ENCODE measurements at regions not wholly inside any gene's neighbourhood (a gene's known extent, or its start where the extent isn't known, plus 50 kb on each side); places are given as distances from the start of the nearest gene placed in this dataset.
"Not testable (repeated sequence)": the region's sequence is repeated elsewhere in the genome, so short reads cannot be mapped to it uniquely, and the experiment has no call there.

DNA sequence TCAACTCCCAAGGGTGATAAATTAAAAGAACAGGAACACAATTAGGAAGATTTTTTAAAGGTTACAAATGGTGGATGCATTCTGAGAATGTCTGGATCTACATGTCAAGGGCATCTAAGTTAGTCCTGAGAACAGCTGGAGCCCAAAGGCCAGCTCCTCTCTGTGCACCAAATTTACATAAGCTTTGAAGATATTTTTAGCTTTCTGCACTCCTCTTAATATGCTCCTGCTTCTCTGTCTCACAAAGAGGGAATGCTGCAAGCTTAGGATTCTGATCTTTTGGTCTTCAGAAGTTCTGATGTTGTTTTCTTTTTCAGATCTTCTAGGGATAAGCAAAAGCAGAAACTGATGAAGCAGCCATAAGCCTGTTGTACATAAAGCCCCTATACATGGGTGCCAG lies 309.8 kb upstream of the NCAM1 start:
- no peak for DNase-seq (ENCODE audit: low read depth)

DNA sequence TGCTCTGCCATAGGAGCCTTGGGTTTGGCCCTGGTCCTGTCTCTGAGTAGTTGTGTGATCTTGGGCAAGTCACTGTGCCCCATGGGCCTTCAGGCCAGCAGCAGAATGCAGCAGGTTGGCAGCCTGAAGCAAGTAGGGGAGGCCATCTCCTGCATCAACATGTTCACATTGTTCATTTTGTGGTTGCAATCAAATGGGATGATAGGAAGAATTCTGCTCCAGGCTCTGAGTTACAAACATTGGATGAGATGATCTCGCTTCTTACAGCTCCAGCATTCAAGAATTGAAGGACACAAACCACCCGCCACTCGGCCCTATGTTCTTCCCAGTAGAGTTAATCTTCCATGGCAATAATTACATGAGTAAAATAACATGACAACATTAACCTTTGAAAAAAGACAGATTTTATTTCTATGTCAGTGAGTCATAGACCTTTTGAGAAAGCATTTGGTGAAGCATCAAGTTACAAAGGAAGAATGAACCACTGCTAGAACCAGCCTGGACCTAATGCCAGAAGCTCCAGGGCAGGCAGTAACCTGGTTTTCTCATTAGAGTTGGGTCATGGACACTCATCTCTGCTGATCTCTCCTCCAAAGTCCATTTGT lies 308.3 kb upstream of the NCAM1 start:
- DNase-seq (ENCODE audit: low read depth) = peak; percentile 6

DNA sequence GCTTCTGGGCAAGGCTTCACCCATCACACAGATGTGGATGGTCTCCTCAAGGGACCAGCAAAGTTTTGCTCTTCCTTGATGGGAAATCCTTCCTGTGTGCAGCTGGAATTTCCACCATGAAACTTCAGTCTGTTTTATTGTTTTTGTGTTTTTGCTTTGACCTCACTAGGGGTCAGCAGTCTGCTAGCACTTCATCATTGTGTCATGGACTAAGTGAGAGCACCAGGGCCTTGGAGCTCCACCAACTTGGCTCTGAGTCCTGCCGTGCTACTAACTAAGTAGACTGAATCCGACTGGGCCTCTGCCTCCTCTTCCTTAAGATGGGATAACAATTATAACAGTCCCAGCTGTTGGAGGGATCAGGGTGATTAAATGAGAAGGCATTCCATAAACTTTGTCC lies 305.8 kb upstream of the NCAM1 start:
- peak; percentile 53 for DNase-seq (ENCODE audit: low read depth)

DNA sequence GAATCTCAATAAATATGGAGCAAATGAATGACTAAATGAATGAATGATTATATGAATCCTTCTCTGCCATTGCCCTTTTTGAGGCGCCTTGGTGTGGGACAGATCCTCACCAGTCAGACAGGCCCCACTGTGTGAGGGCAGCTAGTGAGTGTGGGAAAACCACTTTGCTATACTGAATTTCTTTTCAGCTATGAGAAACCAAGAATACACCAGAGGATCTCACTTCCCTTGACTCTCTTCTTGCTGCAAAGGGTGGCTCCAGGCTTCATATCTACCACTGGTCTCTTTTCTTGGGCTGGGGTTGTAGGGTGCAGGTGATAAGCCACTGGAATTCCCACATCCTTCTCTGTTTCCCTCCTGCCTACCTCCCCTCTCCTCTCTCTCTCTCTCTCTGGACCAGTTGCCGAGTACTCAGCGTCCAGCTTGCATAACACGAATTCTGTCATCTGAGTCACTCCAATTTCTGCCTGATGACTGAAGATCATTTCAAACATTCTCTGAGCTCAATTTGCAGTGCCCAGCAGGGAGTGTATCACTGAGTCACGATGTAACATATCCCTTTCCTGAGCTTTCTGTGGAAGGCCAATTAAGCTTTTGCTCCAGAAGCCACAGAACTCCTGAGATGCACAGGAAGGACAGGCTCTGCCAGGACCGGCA lies 304.3 kb upstream of the NCAM1 start:
- peak; percentile 24 for DNase-seq (ENCODE audit: low read depth)

DNA sequence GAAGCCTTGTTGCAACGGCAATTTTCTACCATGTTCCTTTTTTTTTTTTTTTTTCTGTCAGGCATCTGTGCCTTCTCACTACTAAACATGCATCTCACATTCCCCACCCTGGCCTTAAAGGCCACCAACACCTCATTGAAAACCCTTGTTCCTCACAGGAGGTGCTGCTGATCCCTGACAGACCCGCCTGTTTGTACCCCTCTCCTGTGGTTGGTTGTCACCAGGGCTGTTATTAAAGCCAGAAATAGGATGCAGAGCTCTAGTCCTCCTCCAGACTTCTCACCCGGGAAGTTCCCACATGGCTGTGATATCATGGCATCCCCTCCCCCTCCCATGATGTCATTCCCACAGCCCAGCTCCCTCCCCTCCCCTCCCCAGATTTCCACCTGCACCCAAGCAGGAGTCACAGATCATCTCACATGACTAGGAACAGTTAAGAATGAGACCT lies 302.8 kb upstream of the NCAM1 start:
- no peak for DNase-seq (ENCODE audit: low read depth)

DNA sequence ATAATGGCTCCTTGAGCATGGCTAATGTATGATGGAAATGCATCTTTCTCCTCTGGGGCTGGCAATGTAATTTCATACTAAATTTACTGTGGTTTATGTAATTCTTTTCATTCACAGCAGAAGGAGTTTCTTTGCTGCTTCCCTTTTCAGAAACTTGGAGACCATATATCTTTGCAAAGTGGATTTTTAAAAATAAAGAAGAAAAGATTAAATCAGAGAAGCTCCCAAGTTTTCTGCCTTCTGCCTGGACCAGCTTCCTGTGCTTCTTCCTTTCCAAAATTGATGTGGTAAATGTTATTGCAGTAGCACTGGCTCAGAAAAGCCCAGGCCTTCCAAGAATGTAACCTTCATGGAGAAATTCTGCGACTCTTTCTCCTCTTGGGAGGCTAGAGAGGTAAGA lies 300.1 kb upstream of the NCAM1 start:
- DNase-seq (ENCODE audit: low read depth) = no peak

DNA sequence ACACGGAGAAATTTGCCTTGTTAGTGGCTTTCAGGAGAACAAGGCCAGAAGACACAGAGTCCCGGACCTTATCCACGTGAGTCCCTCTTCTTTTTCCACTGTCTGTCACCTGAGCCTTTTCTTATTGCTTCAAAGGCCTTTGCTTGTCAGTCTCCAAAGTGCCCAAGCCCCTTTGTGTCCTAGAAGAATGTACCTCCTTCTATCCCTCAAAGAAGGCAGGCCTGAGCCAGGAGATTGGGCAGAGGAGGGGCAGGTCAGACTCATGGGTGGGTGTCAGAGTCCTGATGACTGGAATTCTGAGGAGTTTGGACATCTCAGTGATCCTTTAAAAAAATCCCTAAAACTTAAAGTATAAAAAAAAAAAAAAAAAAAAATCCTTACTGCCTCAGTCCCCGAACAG lies 299.6 kb upstream of the NCAM1 start:
- no peak for DNase-seq (ENCODE audit: low read depth)

DNA sequence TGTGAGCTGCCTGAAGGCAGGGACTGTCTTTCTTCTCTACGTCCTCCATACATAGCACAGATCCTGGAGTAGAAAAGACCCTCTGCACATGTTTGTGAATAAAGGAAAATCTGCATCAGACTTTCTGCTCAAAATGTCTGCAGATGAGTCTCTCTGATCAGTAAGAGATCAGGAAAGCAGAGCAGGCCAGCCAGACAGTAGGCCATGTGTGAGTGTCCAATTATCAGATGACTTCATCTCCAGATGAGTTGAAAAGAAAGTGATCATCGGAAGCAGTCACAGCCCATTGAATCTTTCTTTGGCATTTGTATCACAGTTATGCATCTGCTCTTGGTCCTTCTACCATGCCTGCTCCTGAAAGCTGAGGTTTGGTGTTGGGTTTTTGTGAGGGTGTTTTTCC lies 298.7 kb upstream of the NCAM1 start:
- no peak for DNase-seq (ENCODE audit: low read depth)

DNA sequence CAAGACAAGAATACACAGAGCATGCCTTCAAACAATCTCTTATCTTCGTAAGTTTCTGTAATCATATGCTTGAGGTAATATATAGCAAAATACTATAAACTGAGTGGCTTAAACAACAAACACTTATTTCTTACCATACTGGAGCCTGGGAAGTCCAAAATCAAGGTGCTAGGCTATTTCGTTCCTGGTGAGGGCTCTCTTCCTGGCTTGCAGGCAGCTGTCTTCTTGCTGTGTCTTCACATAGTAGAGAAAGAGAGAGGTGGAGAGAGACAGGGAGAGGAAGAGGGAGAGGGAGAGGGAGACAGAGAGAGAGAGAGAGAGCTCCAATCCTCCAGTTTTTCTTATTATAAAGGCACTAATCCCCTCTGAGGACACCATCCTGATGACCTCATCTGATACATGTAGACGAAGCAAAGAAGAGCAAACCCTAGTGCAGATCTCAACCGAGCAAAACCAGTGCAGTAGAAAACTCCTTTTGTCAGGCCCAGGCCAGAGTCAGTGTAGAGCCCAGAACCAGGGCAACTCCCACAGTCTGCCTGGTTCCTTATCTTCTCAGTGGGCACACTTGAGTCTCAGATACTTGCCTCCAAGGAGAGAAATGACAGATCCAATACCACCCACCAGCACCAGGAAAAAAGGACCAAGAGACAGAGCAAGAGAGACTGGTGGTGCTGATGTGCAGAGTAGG lies 297.1 kb upstream of the NCAM1 start:
- DNase-seq (ENCODE audit: low read depth) = no peak

DNA sequence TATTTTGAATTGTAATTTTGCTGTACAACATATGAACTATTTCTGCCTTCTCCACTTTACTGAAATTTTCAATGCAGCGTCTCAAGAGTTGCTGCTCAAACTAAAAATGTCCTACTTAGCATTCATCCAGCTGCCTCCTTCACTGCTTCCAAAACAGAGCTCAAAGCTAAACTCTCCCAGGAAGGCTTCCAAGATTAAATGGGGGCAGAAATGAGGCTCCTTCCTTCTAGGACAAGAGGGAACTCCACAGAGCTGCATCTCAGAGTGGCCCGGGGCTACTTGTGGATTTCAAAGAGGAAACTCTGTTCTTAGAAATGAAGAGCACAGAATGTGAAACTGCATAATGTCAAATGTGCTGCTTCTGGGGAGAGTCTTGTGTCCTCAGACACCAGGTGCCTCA lies 295.9 kb upstream of the NCAM1 start:
- no peak for DNase-seq (ENCODE audit: low read depth)

DNA sequence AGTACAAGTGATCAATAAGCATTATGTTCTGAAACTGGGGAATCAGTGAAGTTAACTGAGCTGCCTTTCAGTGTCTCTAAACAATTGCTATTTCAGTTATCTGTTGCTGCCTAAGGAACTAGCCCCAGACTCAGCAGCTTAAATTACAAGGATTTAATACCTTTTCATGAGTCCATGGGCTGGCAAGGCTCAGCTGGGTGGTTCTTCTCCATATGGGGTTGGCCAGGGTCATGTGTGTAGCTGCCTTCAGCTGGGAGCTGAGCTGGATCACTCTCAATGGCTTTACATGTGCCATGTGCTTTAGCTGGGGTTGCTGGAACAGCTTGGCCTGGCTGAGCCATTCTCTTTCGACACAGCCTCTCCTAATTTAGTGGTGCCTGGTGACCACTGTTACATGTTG lies 295.0 kb upstream of the NCAM1 start:
- no peak for DNase-seq (ENCODE audit: low read depth)

DNA sequence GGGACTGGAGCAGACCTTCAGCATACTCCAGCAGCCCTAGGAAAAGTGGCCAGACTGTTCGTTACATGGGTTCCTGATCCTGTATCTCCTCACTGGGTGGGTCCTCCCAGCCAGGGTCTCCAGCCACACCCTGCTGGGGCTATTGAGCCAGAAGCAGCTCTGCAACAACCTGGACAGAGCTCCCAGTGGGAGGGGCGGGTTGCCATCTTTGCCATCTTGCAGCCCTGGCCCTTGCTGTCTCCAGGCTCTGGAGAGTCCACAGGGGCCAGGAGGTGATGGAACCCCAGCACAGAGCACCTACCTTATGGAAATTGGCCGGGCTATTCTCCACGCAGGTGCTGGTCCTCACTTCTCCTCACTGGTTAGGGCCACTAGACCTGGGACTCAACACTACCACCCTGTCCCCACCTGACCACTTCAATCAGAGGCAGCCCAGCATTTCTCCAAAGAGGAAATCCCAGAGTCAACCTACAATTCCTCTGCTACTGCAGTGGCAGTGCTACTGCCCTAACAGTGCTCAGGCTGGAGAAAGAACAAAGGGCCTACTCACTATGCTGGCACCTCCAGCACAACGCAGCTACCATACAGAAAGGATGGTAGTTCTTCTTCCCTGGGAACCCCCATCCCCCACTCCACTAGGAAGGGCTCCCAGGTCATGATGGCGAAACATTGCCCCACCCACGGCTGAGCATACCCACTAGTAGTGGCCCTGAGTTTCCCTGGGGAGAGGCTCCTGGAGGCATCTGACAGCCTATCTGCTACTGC lies 290.2 kb upstream of the NCAM1 start:
- no peak for DNase-seq (ENCODE audit: low read depth)

DNA sequence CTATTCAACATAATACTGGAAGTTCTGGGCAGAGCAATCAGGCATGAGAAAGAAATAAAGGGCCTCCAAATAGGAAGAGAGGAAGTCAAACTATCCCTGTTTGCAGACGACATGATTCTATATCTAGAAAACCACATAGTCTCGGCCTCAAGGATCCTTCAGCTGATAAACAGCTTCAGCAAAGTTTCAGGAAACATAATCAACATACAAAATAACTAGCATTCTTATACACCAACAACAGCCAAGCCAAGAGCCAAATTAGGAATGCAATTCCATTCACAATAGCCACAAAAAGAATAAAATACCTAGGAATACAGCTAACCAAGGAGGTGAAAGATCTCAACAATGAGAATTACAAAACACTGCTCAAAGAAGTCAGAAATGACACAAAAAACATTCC lies 287.8 kb upstream of the NCAM1 start:
- DNase-seq (ENCODE audit: low read depth) = not testable (repeated sequence)

DNA sequence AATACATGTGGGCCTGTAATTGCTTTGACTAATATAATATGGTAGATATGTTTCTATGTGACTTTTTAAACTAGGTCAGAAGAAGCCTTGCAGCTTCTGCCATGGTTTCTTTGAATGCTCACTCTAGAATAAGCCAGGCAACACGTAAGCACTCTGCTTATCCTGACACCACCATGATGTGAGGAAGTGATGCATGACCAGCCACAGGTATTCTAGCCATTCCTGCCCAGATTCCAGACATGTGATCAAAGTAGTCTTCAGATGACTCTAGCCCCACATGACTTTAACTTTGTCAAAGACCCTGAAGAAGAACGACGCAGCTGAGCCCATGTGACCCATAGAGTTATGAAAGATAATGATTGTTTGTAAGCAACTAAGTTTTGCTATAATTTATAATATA lies 276.1 kb upstream of the NCAM1 start:
- DNase-seq (ENCODE audit: low read depth) = no peak

DNA sequence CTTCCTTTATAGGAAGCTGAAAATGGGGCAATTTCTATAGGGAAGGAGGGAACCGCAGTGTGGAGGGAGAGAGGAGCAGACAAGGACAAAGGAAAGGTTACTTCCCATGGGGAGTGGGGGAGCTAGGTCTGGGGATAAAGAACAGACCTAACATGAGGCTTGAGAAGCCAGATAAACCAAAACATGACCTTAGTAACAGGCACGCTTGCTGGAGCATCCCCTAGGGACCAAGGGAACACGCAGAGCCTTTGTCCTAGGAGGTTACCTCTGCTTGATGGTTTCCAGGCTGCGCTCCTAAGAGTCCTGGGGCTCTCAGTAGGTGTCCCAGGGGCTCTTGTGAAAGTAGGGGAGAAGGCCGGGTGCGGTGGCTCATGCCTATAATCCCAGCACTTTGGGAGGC lies 271.4 kb upstream of the NCAM1 start:
- no peak for DNase-seq (ENCODE audit: low read depth)

DNA sequence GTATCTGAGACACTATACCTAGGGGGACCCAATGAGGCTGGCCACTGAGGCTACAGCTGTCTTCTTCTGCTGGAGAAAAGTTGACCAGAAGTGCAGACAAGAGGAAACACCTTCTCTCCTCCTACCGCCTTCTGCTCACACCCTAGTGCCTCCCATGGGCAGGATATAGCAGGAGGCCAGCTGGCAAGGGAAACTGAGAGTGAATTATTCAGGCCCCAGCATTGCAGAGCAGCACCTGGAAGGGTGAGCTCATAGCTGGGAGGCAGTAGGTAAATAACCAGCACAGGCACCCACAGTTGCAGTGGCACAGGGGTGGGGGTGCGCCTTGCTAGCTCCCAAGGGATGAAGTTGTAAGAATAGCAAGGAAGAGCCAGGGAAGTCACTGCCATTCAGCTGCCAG lies 267.4 kb upstream of the NCAM1 start:
- DNase-seq (ENCODE audit: low read depth) = no peak

DNA sequence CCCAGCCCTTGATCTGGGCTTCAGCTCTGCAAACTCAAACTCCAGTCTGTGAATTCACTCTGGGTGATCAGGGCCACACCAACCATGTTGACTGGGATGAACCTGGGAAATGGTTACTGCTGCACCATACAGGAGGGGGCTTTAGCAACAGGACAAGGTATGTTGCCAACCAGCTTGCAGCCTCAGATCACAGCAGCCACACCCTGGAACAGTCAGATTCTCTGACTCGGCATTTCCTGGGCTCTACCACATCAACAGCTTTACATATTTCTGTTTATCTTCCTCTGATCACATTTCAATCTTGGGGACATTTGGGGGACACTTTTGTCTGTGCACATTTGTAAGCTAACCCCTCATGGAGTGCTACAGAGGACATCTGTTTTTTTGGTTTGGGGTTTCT lies 267.0 kb upstream of the NCAM1 start:
- no peak for DNase-seq (ENCODE audit: low read depth)

DNA sequence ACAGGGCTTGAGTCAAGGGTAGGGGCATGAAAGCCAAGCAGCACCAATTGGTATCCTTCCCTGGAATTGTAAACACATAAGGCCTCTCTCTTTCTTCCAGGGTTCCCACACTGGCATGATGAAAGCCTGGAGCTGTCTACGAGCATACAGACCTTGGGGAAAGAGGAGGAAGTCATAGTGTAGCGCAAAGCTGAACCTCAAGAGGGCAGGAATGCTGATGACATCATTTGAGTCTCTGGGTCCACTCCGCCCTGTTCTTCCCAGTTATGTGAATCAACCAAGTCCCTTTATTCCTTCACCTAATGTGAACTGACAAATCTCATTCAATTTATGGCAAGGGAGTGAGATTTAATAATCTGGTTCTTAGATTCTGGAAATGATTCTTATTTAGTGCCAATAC lies 266.4 kb upstream of the NCAM1 start:
- DNase-seq (ENCODE audit: low read depth) = no peak

DNA sequence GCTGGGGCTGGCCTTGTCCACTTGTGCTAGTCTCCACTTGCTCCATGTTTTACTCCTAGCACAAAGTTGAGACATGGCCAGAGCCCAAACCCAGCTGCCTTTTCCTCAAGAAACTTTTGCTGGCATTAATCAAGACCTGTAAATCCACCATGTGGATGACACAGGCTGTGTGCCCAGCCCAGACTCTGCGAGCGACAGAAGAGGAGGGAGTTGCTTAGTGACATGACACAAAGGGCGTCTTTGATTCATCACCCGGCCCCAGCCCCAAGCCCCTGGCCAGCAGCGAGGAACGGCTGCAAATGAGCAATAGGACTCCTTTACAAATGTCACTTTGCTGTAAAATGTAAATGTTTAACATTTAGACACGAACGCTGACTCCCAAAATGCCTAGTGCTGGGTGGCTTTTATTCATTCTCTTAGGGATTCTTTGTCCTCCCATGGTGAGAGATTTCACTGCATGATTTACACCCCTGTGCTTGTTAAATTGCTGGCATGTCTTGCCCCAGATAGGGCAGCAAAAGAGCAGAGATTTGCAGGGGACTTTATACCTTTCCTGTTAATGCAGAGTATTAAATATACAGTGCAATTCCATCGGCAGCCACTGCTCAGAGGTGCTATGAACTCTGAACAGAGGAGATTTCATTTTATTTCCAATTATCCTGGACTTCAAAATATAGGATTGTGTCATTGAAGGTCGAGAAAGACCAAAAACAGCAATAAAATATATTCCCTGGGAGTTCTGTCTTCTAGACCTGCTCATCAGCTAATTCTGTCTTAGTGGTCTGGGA lies 263.6 kb upstream of the NCAM1 start:
- DNase-seq (ENCODE audit: low read depth) = no peak

DNA sequence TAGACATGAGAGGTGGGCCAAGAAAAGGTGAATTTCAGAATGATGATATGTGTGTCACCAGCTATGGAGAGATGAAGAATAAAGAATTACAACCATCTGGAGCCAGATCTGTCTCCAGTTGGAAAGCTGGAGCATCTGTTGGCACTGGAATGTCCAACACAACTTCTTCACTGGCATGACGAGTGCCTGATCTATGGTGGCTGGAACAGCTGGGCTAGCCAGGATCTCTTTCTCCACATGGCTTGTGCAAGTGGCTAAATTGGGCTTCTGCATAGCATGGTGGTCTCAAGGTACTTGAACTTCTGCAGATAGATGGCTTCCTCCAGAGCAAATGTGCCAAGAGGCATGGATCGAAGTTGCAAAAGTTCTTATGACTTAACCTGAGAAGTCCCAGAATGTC lies 256.1 kb upstream of the NCAM1 start:
- no peak for DNase-seq (ENCODE audit: low read depth)

DNA sequence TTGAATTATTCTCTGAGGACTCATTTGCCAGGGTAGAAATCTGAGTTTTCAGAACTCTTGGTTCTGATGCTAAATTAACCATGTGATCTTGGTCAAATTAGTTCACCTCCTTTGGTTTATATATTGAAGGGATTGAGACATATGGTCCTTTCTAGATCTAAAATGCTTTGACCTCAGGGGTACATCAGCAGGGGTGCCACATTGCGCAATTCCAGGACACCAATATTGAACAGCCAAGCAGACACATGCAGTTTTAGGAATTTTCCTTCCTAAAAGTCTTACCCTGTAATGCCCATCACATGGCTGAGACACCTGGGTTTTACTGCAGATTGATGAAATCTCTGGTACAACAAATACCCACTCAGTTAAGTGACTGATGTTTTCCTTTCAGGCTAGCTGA lies 254.4 kb upstream of the NCAM1 start:
- no peak for DNase-seq (ENCODE audit: low read depth)

DNA sequence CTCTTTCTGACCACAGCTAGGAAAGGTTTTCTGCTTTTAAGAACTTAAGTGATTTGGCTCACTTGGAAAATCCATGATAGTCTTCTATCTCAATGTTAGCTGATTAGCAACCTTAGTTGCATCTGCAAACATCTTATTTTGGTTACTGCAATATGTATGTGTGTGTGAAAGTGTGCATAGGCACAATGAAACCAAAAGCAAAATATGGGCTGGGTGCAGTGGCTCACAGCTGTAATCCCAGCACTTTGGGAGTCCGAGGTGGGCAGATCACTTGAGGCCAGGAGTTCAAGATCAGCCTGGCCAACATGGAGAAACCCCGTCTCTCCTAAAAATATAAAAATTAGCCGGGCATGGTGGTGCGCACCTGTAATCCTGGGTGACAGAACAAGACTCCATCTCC lies 246.9 kb upstream of the NCAM1 start:
- not testable (repeated sequence) for DNase-seq (ENCODE audit: low read depth)

Measured in fibroblast of the conjunctiva (primary cell).